ENCODE measurements at regions not wholly inside any gene's neighbourhood (a gene's known extent, or its start where the extent isn't known, plus 50 kb on each side); places are given as distances from the start of the nearest gene placed in this dataset.

DNA sequence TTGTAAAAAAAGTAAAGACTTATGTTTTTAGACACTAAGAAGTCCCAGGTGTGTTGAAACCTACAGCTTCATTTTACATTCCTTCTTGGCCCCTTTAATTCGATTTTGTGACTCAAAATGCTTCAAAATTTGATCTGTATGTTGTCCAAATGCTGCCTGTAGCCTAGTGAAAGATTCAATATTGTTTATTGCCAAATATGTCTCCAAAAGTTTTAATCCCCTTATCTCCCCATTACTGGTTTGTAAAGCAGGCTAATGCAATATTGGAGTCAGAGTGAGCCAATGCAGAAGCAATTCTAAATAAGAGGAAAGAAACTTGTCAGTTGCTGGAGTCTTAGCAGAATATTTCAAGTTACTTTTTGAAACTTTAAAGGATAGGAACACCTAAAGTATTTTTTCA is 287.0 kb upstream of the ZC3H15 start:
- H3K36me3 Mint-ChIP-seq: no peaks in the 10 kb centered on the region
- H3K4me3 Mint-ChIP-seq: no peak overlapping the region
- no peaks in the 10 kb centered on the region for H3K9me3 Mint-ChIP-seq
- POLR2A ChIA-PET: no interaction called here
- no peak overlapping the region for H3K27ac Mint-ChIP-seq
- H3K4me1 Mint-ChIP-seq: 0 out of 2 replicates have a peak, but pooled peaks cover 2% of the 10 kb centered on the region
- H3K27me3 Mint-ChIP-seq (ENCODE audit: low read depth): no peaks in the 10 kb centered on the region
- CTCF ChIA-PET: no interaction called here
- ATAC-seq (no peak), DNase-seq (ENCODE audit: low spot score) (no peak)
- TF ChIP-seq, protein P1, sequence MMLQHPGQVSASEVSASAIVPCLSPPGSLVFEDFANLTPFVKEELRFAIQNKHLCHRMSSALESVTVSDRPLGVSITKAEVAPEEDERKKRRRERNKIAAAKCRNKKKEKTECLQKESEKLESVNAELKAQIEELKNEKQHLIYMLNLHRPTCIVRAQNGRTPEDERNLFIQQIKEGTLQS (CRISPR knock-in tag; conservative IDR thresholded peaks at IDR 0.05): no peak
- TF ChIP-seq, protein P2, sequence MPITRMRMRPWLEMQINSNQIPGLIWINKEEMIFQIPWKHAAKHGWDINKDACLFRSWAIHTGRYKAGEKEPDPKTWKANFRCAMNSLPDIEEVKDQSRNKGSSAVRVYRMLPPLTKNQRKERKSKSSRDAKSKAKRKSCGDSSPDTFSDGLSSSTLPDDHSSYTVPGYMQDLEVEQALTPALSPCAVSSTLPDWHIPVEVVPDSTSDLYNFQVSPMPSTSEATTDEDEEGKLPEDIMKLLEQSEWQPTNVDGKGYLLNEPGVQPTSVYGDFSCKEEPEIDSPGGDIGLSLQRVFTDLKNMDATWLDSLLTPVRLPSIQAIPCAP (CRISPR knock-in tag; IDR thresholded peaks at IDR 0.05): no peak
- TF ChIP-seq, protein P3, sequence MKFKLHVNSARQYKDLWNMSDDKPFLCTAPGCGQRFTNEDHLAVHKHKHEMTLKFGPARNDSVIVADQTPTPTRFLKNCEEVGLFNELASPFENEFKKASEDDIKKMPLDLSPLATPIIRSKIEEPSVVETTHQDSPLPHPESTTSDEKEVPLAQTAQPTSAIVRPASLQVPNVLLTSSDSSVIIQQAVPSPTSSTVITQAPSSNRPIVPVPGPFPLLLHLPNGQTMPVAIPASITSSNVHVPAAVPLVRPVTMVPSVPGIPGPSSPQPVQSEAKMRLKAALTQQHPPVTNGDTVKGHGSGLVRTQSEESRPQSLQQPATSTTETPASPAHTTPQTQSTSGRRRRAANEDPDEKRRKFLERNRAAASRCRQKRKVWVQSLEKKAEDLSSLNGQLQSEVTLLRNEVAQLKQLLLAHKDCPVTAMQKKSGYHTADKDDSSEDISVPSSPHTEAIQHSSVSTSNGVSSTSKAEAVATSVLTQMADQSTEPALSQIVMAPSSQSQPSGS (CRISPR knock-in tag; IDR thresholded peaks at IDR 0.05; ENCODE audit: borderline replicate concordance, low read depth): no peak
- TF ChIP-seq SP1 (CRISPR knock-in tag; conservative IDR thresholded peaks at IDR 0.05) (no peak), GTF2I (CRISPR knock-in tag; conservative IDR thresholded peaks at IDR 0.05) (no peak), ZNF396 (CRISPR knock-in tag; IDR thresholded peaks at IDR 0.05; ENCODE audit: borderline replicate concordance) (no peak), EMX1 (CRISPR knock-in tag; IDR thresholded peaks at IDR 0.05) (no peak), ZNF416 (CRISPR knock-in tag; IDR thresholded peaks at IDR 0.05) (no peak), ETV6 (CRISPR knock-in tag; IDR thresholded peaks at IDR 0.05) (no peak)
- TF ChIP-seq, protein P4, sequence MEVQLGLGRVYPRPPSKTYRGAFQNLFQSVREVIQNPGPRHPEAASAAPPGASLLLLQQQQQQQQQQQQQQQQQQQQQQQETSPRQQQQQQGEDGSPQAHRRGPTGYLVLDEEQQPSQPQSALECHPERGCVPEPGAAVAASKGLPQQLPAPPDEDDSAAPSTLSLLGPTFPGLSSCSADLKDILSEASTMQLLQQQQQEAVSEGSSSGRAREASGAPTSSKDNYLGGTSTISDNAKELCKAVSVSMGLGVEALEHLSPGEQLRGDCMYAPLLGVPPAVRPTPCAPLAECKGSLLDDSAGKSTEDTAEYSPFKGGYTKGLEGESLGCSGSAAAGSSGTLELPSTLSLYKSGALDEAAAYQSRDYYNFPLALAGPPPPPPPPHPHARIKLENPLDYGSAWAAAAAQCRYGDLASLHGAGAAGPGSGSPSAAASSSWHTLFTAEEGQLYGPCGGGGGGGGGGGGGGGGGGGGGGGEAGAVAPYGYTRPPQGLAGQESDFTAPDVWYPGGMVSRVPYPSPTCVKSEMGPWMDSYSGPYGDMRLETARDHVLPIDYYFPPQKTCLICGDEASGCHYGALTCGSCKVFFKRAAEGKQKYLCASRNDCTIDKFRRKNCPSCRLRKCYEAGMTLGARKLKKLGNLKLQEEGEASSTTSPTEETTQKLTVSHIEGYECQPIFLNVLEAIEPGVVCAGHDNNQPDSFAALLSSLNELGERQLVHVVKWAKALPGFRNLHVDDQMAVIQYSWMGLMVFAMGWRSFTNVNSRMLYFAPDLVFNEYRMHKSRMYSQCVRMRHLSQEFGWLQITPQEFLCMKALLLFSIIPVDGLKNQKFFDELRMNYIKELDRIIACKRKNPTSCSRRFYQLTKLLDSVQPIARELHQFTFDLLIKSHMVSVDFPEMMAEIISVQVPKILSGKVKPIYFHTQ (CRISPR knock-in tag; IDR thresholded peaks at IDR 0.05): no peak
- TF ChIP-seq, protein P5, sequence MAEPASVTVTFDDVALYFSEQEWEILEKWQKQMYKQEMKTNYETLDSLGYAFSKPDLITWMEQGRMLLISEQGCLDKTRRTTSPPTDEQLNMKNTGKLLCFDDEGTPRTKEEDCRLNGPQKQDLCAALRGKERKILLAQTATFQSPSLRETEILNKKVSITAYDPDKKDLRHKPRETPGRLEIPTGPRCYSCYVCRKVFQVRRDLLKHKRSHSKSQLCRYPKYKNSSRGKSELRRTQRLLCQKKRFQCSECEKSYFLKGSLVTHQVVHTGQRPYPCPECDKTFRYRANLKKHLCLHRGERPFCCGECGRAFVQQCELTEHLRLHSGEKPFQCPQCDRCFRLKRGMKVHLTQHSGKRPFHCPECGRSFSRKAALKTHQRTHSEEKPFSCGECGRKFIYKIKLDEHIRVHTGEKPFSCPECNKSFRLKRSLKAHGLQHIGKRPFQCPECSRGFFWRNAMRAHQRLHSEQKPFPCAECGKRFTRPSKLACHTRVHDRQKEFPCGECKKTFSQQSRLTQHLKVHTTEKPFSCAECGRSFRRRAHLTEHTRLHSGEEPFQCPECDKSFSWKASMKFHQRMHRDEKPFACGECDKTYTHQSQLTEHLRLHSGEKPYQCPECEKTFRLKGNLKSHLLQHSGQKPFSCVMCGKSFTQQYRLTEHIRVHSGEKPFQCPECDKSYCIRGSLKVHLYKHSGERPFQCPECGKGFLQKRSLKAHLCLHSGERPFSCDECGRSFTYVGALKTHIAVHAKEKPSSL (CRISPR knock-in tag; conservative IDR thresholded peaks at IDR 0.05): no peak
- TF ChIP-seq, protein P6, sequence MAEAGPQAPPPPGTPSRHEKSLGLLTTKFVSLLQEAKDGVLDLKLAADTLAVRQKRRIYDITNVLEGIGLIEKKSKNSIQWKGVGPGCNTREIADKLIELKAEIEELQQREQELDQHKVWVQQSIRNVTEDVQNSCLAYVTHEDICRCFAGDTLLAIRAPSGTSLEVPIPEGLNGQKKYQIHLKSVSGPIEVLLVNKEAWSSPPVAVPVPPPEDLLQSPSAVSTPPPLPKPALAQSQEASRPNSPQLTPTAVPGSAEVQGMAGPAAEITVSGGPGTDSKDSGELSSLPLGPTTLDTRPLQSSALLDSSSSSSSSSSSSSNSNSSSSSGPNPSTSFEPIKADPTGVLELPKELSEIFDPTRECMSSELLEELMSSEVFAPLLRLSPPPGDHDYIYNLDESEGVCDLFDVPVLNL (CRISPR knock-in tag; IDR thresholded peaks at IDR 0.05; ENCODE audit: borderline replicate concordance, low read depth): no peak
- TF ChIP-seq, protein P7, sequence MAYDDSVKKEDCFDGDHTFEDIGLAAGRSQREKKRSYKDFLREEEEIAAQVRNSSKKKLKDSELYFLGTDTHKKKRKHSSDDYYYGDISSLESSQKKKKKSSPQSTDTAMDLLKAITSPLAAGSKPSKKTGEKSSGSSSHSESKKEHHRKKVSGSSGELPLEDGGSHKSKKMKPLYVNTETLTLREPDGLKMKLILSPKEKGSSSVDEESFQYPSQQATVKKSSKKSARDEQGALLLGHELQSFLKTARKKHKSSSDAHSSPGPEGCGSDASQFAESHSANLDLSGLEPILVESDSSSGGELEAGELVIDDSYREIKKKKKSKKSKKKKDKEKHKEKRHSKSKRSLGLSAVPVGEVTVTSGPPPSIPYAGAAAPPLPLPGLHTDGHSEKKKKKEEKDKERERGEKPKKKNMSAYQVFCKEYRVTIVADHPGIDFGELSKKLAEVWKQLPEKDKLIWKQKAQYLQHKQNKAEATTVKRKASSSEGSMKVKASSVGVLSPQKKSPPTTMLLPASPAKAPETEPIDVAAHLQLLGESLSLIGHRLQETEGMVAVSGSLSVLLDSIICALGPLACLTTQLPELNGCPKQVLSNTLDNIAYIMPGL (CRISPR knock-in tag; IDR thresholded peaks at IDR 0.05): no peak
- TF ChIP-seq, protein P8, sequence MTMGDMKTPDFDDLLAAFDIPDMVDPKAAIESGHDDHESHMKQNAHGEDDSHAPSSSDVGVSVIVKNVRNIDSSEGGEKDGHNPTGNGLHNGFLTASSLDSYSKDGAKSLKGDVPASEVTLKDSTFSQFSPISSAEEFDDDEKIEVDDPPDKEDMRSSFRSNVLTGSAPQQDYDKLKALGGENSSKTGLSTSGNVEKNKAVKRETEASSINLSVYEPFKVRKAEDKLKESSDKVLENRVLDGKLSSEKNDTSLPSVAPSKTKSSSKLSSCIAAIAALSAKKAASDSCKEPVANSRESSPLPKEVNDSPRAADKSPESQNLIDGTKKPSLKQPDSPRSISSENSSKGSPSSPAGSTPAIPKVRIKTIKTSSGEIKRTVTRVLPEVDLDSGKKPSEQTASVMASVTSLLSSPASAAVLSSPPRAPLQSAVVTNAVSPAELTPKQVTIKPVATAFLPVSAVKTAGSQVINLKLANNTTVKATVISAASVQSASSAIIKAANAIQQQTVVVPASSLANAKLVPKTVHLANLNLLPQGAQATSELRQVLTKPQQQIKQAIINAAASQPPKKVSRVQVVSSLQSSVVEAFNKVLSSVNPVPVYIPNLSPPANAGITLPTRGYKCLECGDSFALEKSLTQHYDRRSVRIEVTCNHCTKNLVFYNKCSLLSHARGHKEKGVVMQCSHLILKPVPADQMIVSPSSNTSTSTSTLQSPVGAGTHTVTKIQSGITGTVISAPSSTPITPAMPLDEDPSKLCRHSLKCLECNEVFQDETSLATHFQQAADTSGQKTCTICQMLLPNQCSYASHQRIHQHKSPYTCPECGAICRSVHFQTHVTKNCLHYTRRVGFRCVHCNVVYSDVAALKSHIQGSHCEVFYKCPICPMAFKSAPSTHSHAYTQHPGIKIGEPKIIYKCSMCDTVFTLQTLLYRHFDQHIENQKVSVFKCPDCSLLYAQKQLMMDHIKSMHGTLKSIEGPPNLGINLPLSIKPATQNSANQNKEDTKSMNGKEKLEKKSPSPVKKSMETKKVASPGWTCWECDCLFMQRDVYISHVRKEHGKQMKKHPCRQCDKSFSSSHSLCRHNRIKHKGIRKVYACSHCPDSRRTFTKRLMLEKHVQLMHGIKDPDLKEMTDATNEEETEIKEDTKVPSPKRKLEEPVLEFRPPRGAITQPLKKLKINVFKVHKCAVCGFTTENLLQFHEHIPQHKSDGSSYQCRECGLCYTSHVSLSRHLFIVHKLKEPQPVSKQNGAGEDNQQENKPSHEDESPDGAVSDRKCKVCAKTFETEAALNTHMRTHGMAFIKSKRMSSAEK (CRISPR knock-in tag; IDR thresholded peaks at IDR 0.05; ENCODE audit: borderline replicate concordance): no peak
- TF ChIP-seq, protein P9, sequence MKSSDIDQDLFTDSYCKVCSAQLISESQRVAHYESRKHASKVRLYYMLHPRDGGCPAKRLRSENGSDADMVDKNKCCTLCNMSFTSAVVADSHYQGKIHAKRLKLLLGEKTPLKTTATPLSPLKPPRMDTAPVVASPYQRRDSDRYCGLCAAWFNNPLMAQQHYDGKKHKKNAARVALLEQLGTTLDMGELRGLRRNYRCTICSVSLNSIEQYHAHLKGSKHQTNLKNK (CRISPR knock-in tag; IDR thresholded peaks at IDR 0.05): no peak

Measured in WTC11 (cell line).